Hepatocyte (in vitro differentiated cells): ENCODE measurements at regions not wholly inside any gene's neighbourhood (a gene's known extent, or its start where the extent isn't known, plus 50 kb on each side); places are given as distances from the start of the nearest gene placed in this dataset.

Experiments used
- CTCF ChIP-seq: fragments of 200-600 bp; sonication (generic); IDR thresholded peaks from 2 replicates; pipeline ENCODE4 v1.5.1; 2016; ENCODE audit warnings: antibody characterized with exemption, mild to moderate bottlenecking; ENCODE audit not compliant: poor library complexity
- EZH2 ChIP-seq: fragments of 200-600 bp; sonication (generic); IDR thresholded peaks from 2 replicates; pipeline ENCODE4 v1.6.1; 2016; ENCODE audit warnings: antibody characterized with exemption, mild to moderate bottlenecking, borderline replicate concordance
- EZH2phosphoT487 ChIP-seq: fragments of 200-600 bp; sonication (generic); IDR thresholded peaks from one replicate; pipeline ENCODE4 v1.6.1; 2018; ENCODE audit warnings: antibody characterized with exemption, mild to moderate bottlenecking, low read depth, moderate library complexity; ENCODE audit not compliant: unreplicated experiment, severe bottlenecking

- TF ChIP-seq CTCF (no peak), EZH2 (no peak), EZH2phosphoT487 (no peak)
These were observed 210.9 kb upstream of the CSF3R start for GRCh38 chr1:36693603-36694002.
